ENCODE measurements at regions not wholly inside any gene's neighbourhood (a gene's known extent, or its start where the extent isn't known, plus 50 kb on each side); places are given as distances from the start of the nearest gene placed in this dataset.

DNA sequence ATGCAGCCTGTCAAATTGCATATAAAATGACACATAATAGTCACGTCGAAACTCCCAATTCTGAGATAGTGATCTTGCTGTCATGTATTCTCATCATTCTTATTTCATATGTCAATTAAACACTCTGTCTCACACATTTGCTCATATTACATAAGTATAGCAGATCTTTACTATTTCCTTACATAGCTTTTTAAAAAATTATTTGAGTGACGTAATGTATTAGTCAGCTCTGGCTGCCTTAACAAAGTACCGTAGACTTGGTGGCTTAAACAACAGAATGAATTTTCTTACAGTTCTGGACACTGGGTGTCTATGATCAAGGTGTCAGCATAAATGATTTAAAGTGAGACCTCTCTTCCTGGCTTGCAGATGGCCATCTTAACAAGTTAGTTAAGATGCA lies 1032.3 kb upstream of the NRXN1 start:
- TF ChIP-seq, protein P1, sequence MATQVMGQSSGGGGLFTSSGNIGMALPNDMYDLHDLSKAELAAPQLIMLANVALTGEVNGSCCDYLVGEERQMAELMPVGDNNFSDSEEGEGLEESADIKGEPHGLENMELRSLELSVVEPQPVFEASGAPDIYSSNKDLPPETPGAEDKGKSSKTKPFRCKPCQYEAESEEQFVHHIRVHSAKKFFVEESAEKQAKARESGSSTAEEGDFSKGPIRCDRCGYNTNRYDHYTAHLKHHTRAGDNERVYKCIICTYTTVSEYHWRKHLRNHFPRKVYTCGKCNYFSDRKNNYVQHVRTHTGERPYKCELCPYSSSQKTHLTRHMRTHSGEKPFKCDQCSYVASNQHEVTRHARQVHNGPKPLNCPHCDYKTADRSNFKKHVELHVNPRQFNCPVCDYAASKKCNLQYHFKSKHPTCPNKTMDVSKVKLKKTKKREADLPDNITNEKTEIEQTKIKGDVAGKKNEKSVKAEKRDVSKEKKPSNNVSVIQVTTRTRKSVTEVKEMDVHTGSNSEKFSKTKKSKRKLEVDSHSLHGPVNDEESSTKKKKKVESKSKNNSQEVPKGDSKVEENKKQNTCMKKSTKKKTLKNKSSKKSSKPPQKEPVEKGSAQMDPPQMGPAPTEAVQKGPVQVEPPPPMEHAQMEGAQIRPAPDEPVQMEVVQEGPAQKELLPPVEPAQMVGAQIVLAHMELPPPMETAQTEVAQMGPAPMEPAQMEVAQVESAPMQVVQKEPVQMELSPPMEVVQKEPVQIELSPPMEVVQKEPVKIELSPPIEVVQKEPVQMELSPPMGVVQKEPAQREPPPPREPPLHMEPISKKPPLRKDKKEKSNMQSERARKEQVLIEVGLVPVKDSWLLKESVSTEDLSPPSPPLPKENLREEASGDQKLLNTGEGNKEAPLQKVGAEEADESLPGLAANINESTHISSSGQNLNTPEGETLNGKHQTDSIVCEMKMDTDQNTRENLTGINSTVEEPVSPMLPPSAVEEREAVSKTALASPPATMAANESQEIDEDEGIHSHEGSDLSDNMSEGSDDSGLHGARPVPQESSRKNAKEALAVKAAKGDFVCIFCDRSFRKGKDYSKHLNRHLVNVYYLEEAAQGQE (IDR thresholded peaks at IDR 0.05; ENCODE audit: insufficient read depth in 1 of 2, low read depth in 2 of 2, low read length in 2 of 2): no peak
- no peak for TF ChIP-seq FOXP2 (optimal IDR thresholded peaks at IDR 0.05; ENCODE audit: borderline replicate concordance, extremely low read depth, extremely low read length, insufficient read depth)
- TF ChIP-seq TAF1 (IDR thresholded peaks at IDR 0.05; ENCODE audit: borderline replicate concordance, insufficient read depth, low read length): no peak
- TF ChIP-seq POLR2AphosphoS5 (IDR thresholded peaks at IDR 0.05; ENCODE audit: low read depth, low read length): no peak
- TF ChIP-seq SIN3A (IDR thresholded peaks at IDR 0.05; ENCODE audit: borderline replicate concordance, insufficient read depth, low read length): no peak

DNA sequence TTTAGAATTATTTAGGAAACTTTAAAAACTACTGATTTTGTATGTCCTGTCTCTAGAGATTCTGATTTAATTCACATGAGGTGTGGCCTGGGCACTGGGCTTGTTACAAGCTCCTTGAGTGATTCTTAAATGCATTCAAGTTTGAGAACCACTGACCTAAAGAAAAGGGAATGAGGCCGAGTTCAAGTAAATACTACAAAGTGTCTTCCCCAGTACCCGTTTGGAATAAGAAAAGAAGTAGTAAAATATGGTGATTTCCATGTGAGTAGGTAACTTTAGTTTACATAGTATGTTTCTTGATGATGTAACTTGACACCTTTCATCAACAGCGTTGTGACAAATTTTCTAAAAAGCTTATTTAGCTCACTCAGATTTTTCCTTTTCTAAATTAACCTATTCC lies 1022.9 kb upstream of the NRXN1 start:
- TF ChIP-seq FOXP2 (optimal IDR thresholded peaks at IDR 0.05; ENCODE audit: borderline replicate concordance, extremely low read depth, extremely low read length, insufficient read depth): no peak

DNA sequence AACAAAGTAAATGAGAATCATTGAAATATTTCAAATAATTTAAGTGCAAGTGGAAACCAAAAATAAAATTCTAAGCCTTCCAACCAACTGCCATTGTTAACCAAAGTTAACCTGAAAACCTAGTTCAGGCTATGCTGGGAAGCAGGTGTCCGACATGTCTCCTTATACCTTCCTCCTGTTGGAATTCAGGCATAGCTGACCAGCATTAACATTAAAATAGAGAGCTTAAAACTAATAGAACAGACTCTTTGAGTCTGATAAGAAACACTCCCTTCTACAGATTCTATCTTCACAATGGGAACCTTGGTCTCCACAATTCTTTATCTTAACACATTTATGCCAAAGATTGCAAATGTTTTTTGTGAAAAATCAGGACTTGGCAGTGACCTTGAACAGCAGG lies 1004.9 kb upstream of the NRXN1 start:
- TF ChIP-seq, protein P1 (IDR thresholded peaks at IDR 0.05; ENCODE audit: insufficient read depth in 1 of 2, low read depth in 2 of 2, low read length in 2 of 2): no peak
- TF ChIP-seq SIN3A (IDR thresholded peaks at IDR 0.05; ENCODE audit: borderline replicate concordance, insufficient read depth, low read length): no peak
- no peak for TF ChIP-seq FOXP2 (optimal IDR thresholded peaks at IDR 0.05; ENCODE audit: borderline replicate concordance, extremely low read depth, extremely low read length, insufficient read depth)

DNA sequence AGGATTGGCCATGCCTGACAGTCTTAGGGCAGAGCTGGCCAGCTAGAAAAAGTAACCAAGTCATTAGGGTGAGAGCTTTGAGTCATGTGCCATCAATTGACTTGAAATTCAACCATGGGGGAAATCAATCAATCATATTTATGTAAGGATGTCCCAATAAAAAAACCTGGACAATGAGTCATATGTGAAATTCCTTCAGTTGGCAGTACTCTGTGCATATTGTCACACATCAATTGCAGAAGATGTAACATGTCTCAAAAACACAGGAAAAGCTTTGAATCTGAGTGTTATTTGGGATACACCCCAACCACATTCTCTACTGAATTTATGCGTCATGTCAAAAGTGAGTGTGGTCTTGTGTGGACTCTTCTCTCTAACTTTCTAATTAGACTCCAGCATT lies 1004.1 kb upstream of the NRXN1 start:
- no peak for TF ChIP-seq TAF1 (IDR thresholded peaks at IDR 0.05; ENCODE audit: borderline replicate concordance, insufficient read depth, low read length)
- TF ChIP-seq, protein P1 (IDR thresholded peaks at IDR 0.05; ENCODE audit: insufficient read depth in 1 of 2, low read depth in 2 of 2, low read length in 2 of 2): no peak

DNA sequence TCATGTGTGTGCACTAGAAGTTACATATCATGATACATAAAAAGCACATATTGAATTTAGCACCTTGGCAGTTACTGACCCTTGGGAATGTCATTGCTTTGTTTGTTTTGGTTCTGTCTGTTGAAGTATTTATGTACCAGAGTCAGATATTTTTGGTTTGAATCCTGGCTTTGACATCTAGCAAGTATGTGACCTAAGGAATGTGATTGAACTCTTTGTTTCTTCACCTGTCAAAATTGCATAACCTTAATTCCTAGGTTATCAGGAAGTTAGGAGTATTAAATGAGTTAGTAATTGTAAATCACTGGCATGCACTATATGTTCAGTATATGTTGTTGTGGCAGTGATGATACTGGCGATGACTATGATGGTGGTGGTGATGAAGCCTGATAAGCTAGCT lies 1003.5 kb upstream of the NRXN1 start:
- TF ChIP-seq TAF1 (IDR thresholded peaks at IDR 0.05; ENCODE audit: borderline replicate concordance, insufficient read depth, low read length): no peak
- TF ChIP-seq POLR2AphosphoS5 (IDR thresholded peaks at IDR 0.05; ENCODE audit: low read depth, low read length): no peak
- no peak for TF ChIP-seq FOXP2 (optimal IDR thresholded peaks at IDR 0.05; ENCODE audit: borderline replicate concordance, extremely low read depth, extremely low read length, insufficient read depth)
- no peak for TF ChIP-seq SIN3A (IDR thresholded peaks at IDR 0.05; ENCODE audit: borderline replicate concordance, insufficient read depth, low read length)

DNA sequence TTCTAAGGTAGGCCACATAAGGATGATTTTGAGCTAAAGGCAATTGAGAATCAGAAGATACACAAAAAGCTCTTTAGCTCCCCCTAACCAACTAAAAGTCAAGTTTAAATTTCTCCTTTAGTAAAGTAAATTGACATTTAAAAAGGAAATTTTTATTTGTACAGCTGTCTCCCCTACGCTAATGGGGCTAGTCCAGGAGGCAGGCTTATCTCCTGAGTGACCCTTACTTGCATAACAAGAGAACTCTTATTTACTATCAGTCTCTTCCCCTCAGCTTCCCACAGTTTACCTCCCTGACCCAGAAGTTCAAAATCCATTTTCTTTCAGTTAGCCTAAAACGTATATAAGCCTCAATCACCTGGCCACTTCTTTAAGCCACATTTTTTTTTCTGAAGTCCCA lies 1002.8 kb upstream of the NRXN1 start:
- TF ChIP-seq TAF1 (IDR thresholded peaks at IDR 0.05; ENCODE audit: borderline replicate concordance, insufficient read depth, low read length) (no peak), SIN3A (IDR thresholded peaks at IDR 0.05; ENCODE audit: borderline replicate concordance, insufficient read depth, low read length) (no peak), POLR2AphosphoS5 (IDR thresholded peaks at IDR 0.05; ENCODE audit: low read depth, low read length) (no peak), FOXP2 (optimal IDR thresholded peaks at IDR 0.05; ENCODE audit: borderline replicate concordance, extremely low read depth, extremely low read length, insufficient read depth) (no peak)
- TF ChIP-seq, protein P1 (IDR thresholded peaks at IDR 0.05; ENCODE audit: insufficient read depth in 1 of 2, low read depth in 2 of 2, low read length in 2 of 2): no peak

Data from PFSK-1 (cell line).